ENCODE measurements at regions not wholly inside any gene's neighbourhood (a gene's known extent, or its start where the extent isn't known, plus 50 kb on each side); places are given as distances from the start of the nearest gene placed in this dataset.

GRCh38 chr18:56108478-56109367, 520.7 kb upstream of the TCF4 start:
- no peak overlapping the region for H3K27ac ChIP-seq (ENCODE audit: poor library complexity, severe bottlenecking)
- no peaks in the 10 kb centered on the region for H3K4me1 ChIP-seq (ENCODE audit: insufficient read depth, poor library complexity, severe bottlenecking)
- ATAC-seq (ENCODE audit: low read depth) (no peak), DNase-seq (ENCODE audit: low spot score) (no peak)
- H3K9me3 ChIP-seq (ENCODE audit: severe bottlenecking) = no peaks in the 10 kb centered on the region
- H3K36me3 ChIP-seq (ENCODE audit: low read depth) = no peaks in the 10 kb centered on the region
- H3K4me3 ChIP-seq (ENCODE audit: severe bottlenecking) = no peak overlapping the region
- no peak for TF ChIP-seq CTCF (IDR thresholded peaks at IDR 0.05; ENCODE audit: poor library complexity, severe bottlenecking)
- no peaks in the 10 kb centered on the region for H3K27me3 ChIP-seq (ENCODE audit: insufficient read depth, poor library complexity, severe bottlenecking)

GRCh38 chr18:56107821-56108477, 520.0 kb upstream of the TCF4 start:
- Histone ChIP-seq H3K4me3 (ENCODE audit: severe bottlenecking) (no peak overlapping the region), H3K27ac (ENCODE audit: poor library complexity, severe bottlenecking) (no peak overlapping the region), H3K27me3 (ENCODE audit: insufficient read depth, poor library complexity, severe bottlenecking) (no peaks in the 10 kb centered on the region), H3K9me3 (ENCODE audit: severe bottlenecking) (no peaks in the 10 kb centered on the region), H3K4me1 (ENCODE audit: insufficient read depth, poor library complexity, severe bottlenecking) (no peaks in the 10 kb centered on the region), H3K36me3 (ENCODE audit: low read depth) (no peaks in the 10 kb centered on the region)
- DNase-seq (ENCODE audit: low spot score) (no peak), ATAC-seq (ENCODE audit: low read depth) (no peak)
- TF ChIP-seq CTCF (IDR thresholded peaks at IDR 0.05; ENCODE audit: poor library complexity, severe bottlenecking) = no peak

- H3K36me3 ChIP-seq (ENCODE audit: low read depth) = no peaks in the 10 kb centered on the region
- no peak overlapping the region for H3K4me3 ChIP-seq (ENCODE audit: severe bottlenecking)
- ATAC-seq (ENCODE audit: low read depth) (no peak), DNase-seq (ENCODE audit: low spot score) (no peak)
- H3K9me3 ChIP-seq (ENCODE audit: severe bottlenecking) = no peaks in the 10 kb centered on the region
- TF ChIP-seq CTCF (IDR thresholded peaks at IDR 0.05; ENCODE audit: poor library complexity, severe bottlenecking) = no peak
- H3K27ac ChIP-seq (ENCODE audit: poor library complexity, severe bottlenecking) = no peak overlapping the region
- H3K27me3 ChIP-seq (ENCODE audit: insufficient read depth, poor library complexity, severe bottlenecking) = no peaks in the 10 kb centered on the region
- no peaks in the 10 kb centered on the region for H3K4me1 ChIP-seq (ENCODE audit: insufficient read depth, poor library complexity, severe bottlenecking)
Measured at GRCh38 chr18:56100090-56100722, 512.2 kb upstream of the TCF4 start.

- H3K4me1 ChIP-seq (ENCODE audit: insufficient read depth, poor library complexity, severe bottlenecking) = no peaks in the 10 kb centered on the region
- ATAC-seq (ENCODE audit: low read depth) (no peak), DNase-seq (ENCODE audit: low spot score) (no peak)
- no peak for TF ChIP-seq CTCF (IDR thresholded peaks at IDR 0.05; ENCODE audit: poor library complexity, severe bottlenecking)
- H3K36me3 ChIP-seq (ENCODE audit: low read depth) = no peaks in the 10 kb centered on the region
- no peaks in the 10 kb centered on the region for H3K9me3 ChIP-seq (ENCODE audit: severe bottlenecking)
- H3K27ac ChIP-seq (ENCODE audit: poor library complexity, severe bottlenecking) = no peak overlapping the region
- no peak overlapping the region for H3K4me3 ChIP-seq (ENCODE audit: severe bottlenecking)
- H3K27me3 ChIP-seq (ENCODE audit: insufficient read depth, poor library complexity, severe bottlenecking) = no peaks in the 10 kb centered on the region
Measured at GRCh38 chr18:56097621-56098020, 509.6 kb upstream of the TCF4 start.
